PFSK-1 (cell line): ENCODE measurements at regions not wholly inside any gene's neighbourhood (a gene's known extent, or its start where the extent isn't known, plus 50 kb on each side); places are given as distances from the start of the nearest gene placed in this dataset.

Experiments used
- FOXP2 ChIP-seq: optimal IDR thresholded peaks from 2 replicates; pipeline ENCODE3; 2011; ENCODE audit warnings: borderline replicate concordance, control low read depth, inconsistent platforms; ENCODE audit not compliant: insufficient read depth; ENCODE audit errors: extremely low read length, extremely low read depth
- POLR2AphosphoS5 ChIP-seq: IDR thresholded peaks from 2 replicates; pipeline ENCODE4 v1.6.1; 2012; ENCODE audit warnings: low read depth, mild to moderate bottlenecking, control low read depth, low read length, moderate library complexity
- SIN3A ChIP-seq: IDR thresholded peaks from 2 replicates; pipeline ENCODE4 v1.6.1; 2012; ENCODE audit warnings: mild to moderate bottlenecking, low read length, moderate library complexity, borderline replicate concordance; ENCODE audit not compliant: insufficient read depth
- TAF1 ChIP-seq: IDR thresholded peaks from 2 replicates; pipeline ENCODE4 v1.6.1; 2012; ENCODE audit warnings: low read length, control low read depth, borderline replicate concordance; ENCODE audit not compliant: insufficient read depth
- TF ChIP-seq, protein P1 (sequence below), 2 experiments: IDR thresholded peaks; 2 replicates each; pipeline versions ENCODE4 v1.6.1 to v1.8.0; 2011 to 2012; ENCODE audit warnings: low read depth in 2 of 2, low read length in 2 of 2, control low read depth in 1 of 2, inconsistent platforms in 1 of 2, mild to moderate bottlenecking in 1 of 2, moderate library complexity in 1 of 2; ENCODE audit not compliant: insufficient read depth in 1 of 2

DNA sequence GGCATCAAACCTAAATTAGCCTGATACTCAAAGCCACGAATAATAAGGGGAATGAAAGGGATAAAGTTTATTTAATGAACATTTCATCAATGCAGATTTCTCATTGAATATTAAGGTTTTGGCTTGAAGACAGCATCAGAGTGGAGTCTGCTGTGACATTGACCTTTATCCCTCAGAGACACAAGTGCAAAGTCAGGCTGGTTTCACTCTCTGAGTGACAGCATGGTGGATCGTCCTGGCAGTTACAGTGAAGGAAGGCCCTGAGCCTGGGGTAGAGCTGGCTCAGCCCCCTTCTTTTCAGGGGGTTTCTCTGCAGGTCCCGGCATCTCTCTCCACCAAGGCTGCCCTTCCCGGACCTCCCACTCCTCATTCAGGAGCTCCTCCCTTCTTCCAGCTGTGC is 503.1 kb downstream of the PREX1 start:
- TF ChIP-seq SIN3A: no peak
- TF ChIP-seq POLR2AphosphoS5: no peak
- no peak for TF ChIP-seq TAF1
- TF ChIP-seq, protein P1, sequence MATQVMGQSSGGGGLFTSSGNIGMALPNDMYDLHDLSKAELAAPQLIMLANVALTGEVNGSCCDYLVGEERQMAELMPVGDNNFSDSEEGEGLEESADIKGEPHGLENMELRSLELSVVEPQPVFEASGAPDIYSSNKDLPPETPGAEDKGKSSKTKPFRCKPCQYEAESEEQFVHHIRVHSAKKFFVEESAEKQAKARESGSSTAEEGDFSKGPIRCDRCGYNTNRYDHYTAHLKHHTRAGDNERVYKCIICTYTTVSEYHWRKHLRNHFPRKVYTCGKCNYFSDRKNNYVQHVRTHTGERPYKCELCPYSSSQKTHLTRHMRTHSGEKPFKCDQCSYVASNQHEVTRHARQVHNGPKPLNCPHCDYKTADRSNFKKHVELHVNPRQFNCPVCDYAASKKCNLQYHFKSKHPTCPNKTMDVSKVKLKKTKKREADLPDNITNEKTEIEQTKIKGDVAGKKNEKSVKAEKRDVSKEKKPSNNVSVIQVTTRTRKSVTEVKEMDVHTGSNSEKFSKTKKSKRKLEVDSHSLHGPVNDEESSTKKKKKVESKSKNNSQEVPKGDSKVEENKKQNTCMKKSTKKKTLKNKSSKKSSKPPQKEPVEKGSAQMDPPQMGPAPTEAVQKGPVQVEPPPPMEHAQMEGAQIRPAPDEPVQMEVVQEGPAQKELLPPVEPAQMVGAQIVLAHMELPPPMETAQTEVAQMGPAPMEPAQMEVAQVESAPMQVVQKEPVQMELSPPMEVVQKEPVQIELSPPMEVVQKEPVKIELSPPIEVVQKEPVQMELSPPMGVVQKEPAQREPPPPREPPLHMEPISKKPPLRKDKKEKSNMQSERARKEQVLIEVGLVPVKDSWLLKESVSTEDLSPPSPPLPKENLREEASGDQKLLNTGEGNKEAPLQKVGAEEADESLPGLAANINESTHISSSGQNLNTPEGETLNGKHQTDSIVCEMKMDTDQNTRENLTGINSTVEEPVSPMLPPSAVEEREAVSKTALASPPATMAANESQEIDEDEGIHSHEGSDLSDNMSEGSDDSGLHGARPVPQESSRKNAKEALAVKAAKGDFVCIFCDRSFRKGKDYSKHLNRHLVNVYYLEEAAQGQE (IDR thresholded peaks at IDR 0.05; ENCODE audit: insufficient read depth in 1 of 2, low read depth in 2 of 2, low read length in 2 of 2): no peak
- no peak for TF ChIP-seq FOXP2
